ENCODE measurements at regions not wholly inside any gene's neighbourhood (a gene's known extent, or its start where the extent isn't known, plus 50 kb on each side); places are given as distances from the start of the nearest gene placed in this dataset.

- DNase-seq (ENCODE audit: low read depth in 2 of 2) = no peak
Measured at GRCh38 chr11:69413015-69413801, 68.3 kb upstream of the LINC01488 start.

DNA sequence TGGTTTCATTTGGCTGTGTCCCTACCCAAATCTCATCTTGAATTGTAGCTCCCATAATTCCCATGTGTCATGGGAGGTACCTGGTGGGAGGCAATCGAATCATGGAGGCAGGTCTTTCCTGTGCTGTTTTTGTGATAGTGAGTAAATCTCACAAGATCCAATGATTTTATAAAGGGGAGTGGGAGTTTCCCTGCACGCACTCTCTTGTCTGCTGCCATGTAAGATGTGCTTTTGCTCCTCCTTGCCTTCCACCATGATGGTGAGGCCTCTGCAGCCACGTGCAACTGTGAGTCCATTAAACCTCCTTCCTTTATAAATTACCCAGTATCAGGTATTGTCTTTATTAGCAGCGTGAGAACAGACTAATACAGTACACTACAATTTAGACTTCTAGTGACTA, 67.5 kb upstream of the LINC01488 start:
- no peak for DNase-seq (ENCODE audit: low read depth in 2 of 2)

DNA sequence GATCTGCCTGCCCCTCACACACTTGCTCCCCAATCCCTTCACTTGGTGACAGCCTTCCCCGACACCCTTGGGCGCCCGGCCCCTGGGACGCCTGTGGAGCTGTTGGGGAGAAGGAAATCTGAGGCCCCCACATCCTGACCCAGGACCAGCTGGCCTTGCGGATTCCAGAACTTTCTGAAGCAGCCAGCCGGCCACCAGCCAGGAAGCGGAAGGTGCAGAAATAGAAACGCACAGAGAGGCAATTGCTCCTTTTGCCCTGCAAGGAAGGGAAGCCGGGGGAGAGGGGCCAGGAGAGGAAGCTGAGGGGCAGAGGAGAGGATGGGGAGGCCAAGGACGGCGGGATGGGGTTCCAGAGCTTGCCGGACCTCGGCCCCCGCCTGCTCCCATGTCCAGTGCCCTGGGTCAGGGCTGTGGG, 66.7 kb upstream of the LINC01488 start:
- no peak for DNase-seq (ENCODE audit: low read depth in 2 of 2)

GRCh38 chr11:69415411-69416142, 65.9 kb upstream of the LINC01488 start:
- DNase-seq (ENCODE audit: low read depth in 2 of 2) = no peak

- no peak for DNase-seq (ENCODE audit: low read depth in 2 of 2)
Measured at GRCh38 chr11:69416143-69416515, 65.3 kb upstream of the LINC01488 start.

GRCh38 chr11:69416762-69417698, 64.4 kb upstream of the LINC01488 start:
- DNase-seq (ENCODE audit: low read depth in 2 of 2) = no peak

GRCh38 chr11:69417699-69418085, 63.8 kb upstream of the LINC01488 start:
- DNase-seq (ENCODE audit: low read depth in 2 of 2) = no peak

DNA sequence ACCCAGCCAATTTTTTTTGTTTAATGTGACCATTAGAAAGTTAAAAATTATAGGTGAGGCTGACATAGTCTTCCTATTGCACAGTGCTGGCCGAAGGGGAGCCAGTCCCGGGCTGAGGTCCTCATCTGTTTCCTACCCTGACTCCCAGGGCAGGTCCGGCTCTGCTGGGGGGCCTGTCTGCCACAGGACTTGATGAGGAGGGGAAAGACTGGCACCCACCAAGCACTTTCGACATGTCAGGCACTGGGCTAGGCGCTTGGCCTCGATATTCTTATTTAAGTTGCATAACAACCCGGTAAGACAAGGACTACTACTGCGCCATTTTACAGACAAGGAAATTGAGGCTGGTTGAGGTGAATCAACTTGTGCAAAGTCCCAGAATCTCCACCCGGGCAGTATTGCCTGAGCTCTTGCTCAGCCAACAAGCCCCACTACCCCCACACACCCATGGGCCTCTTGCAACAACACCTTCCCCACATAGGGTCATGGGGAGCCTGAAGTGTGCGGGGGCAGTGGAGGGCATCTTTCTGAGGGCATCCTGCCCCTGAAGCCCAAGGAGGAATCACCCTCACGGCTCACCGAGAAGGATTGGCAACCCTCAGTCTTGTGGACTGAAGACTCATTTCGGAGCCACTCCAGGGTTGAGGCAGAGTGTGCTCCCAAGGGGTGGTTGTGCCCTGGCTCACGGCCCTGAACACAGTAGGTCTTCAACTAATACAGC, 62.7 kb upstream of the LINC01488 start:
- no peak for DNase-seq (ENCODE audit: low read depth in 2 of 2)

DNA sequence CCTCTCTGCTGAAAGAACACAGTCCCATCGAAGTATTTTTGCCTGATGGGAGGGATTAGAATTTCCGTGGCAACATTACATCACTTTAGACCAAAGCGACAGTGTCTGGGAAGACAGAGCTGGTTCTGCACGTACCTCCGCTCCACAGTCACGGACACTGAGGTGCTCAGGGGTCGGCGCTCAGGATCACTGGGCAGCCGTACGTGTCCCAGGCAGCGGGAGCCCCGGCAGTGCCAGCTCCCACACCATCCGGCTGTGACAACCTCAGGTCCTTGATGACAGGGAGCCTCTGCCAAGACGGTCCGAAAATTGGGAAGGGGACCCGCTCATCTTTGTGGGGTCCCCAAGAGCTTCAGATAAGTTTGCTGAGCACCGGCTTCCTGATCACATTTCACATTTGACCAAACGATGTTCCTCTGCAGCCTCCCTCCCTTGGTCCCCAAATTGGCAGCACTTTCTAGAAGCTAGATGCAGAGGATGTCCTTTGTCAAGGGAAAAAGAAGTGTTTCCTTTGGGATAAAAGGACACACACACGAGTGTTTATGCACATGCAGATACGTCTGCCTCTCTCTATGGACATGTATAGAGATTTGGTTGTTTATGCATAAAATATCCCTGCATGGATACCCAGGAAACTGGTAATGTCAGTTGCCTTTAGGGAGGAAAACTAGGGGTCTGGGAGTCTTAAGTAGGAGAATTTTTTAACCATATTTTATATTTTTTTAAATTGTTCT, 61.6 kb upstream of the LINC01488 start:
- DNase-seq (ENCODE audit: low read depth in 2 of 2) = no peak

DNA sequence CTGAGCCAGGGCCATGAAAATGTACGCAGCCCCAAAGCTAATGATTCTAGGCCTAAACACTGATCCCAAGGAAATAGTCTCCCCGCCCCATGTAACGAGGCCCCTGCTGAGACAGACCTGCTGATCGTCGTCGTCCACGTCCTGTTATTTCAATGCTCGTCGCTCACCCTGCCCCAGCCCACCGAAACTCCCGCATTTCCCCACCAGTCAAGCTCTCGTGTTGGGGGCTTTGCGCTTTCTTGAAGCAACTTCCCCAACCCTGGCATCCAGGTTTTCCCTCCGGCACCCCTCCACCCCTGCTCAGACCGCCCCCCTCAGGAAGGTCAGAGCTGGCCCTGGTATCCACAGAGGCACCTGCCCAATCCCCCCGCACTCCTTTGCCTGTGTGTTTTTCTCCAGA, 58.8 kb upstream of the LINC01488 start:
- no peak for DNase-seq (ENCODE audit: low read depth in 2 of 2)

GRCh38 chr11:69423181-69423580, 58.3 kb upstream of the LINC01488 start:
- DNase-seq (ENCODE audit: low read depth in 2 of 2) = no peak

GRCh38 chr11:69423611-69424385, 57.7 kb upstream of the LINC01488 start:
- no peak for DNase-seq (ENCODE audit: low read depth in 2 of 2)

GRCh38 chr11:69424748-69425147, 56.7 kb upstream of the LINC01488 start:
- no peak for DNase-seq (ENCODE audit: low read depth in 2 of 2)

DNA sequence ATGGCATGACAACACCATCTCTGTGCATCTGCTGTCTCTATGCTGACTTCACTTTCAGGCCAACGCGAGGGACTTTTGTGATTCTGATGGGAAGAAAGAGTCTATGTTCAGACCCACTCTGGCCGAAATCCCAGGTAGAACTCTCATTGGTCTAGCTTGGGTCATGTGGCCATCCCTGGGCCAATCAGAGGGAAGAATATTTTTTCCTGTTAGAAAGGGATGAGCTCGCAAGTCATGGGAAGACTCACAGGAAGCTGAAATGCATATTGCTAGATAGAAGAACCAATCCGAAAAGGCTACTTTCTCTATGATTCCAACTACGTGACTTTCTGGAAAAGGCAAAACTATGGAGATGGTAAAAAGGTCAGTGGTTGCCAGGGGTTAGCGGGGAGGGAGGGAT, 56.0 kb upstream of the LINC01488 start:
- no peak for DNase-seq (ENCODE audit: low read depth in 2 of 2)

- DNase-seq (ENCODE audit: low read depth in 2 of 2) = peak; percentile 5 to 7
Measured at GRCh38 chr11:69425895-69426544, 55.4 kb upstream of the LINC01488 start.

DNA sequence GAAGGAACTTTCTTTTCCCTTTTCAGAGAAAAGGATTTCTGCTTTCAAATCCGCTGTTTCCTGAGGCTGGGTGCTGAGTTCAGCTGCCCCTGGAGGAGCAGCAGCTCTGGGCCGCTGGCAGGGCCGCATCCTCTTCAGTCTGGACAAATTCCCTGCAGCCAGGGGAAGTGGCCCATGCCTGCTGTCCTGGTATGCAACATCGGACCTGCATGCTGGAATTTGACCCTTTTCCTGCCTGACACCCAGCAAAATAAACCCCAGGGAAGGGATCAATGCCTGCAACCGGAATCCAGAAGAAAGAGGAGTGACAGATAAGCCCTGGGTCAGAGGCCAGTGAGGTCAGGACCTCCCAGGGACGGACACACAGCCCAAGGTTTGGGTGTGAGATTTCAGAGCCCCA, 54.1 kb upstream of the LINC01488 start:
- no peak for DNase-seq (ENCODE audit: low read depth in 2 of 2)

- DNase-seq (ENCODE audit: low read depth in 2 of 2) = no peak
Measured at GRCh38 chr11:69427906-69428880, 53.3 kb upstream of the LINC01488 start.

GRCh38 chr11:69429716-69430491, 51.6 kb upstream of the LINC01488 start:
- DNase-seq (ENCODE audit: low read depth in 2 of 2) = no peak

All from stimulated activated CD8-positive, alpha-beta memory T cell treated with anti-CD3 and anti-CD28 coated beads, Interleukin-7, amount 100 ng/mL, for 4 hours (primary cell).